Stomach (tissue), 8 donors: ENCODE measurements at regions not wholly inside any gene's neighbourhood (a gene's known extent, or its start where the extent isn't known, plus 50 kb on each side); places are given as distances from the start of the nearest gene placed in this dataset.

Experiments used
- DNase-seq, 2 donors: peaks; one replicate each; pipeline versions ENCODE4 v3.0.0 to v3.0.0-alpha.2; 2013 to 2019
- H3K27ac ChIP-seq, 5 donors: fragments of 200-600 bp in 4 of 5; sonication (generic) in 4 of 5; one replicate each; pipeline ENCODE4 v1.5.1; 2013 to 2019; ENCODE audit warnings: mild to moderate bottlenecking in 1 of 5, moderate library complexity in 1 of 5
- H3K27me3 ChIP-seq, 3 donors: fragments of 200-600 bp; sonication (generic); one replicate each; pipeline ENCODE4 v1.5.1; 2017 to 2019; ENCODE audit warnings: mixed run types in 1 of 3
- H3K36me3 ChIP-seq, 4 donors: fragments of 200-600 bp; sonication (generic); 1 replicate in 3 of 4; 2 replicates in 1 of 4; pipeline ENCODE4 v1.5.1; 2016 to 2019
- H3K4me1 ChIP-seq, 4 donors: fragments of 200-600 bp; sonication (generic); one replicate each; pipeline ENCODE4 v1.5.1; 2016 to 2019
- H3K4me3 ChIP-seq, 4 donors: fragments of 200-600 bp; sonication (generic) in 3 of 4; one replicate each; pipeline ENCODE4 v1.5.1; 2016 to 2019; ENCODE audit warnings: mild to moderate bottlenecking in 1 of 4
- H3K9me3 ChIP-seq, 4 donors: fragments of 200-600 bp; sonication (generic); one replicate each; pipeline ENCODE4 v1.5.1; 2016 to 2019
- CTCF ChIP-seq, 7 experiments: fragments of 450-650 bp in 4 of 7; fragments of 200-600 bp in 3 of 7; sonication (generic) in 3 of 7; IDR thresholded peaks; one replicate each; pipeline ENCODE4 v1.5.1; 2016 to 2019; ENCODE audit warnings: antibody characterized with exemption in 7 of 7, control low read depth in 2 of 7, mild to moderate bottlenecking in 1 of 7
- EP300 ChIP-seq: sonication (generic); formaldehyde crosslinking; IDR thresholded peaks from one replicate; pipeline ENCODE4 v1.6.1; 2017; ENCODE audit warnings: antibody characterized with exemption
- POLR2A ChIP-seq, 4 donors: fragments of 450-650 bp; IDR thresholded peaks; one replicate each; pipeline ENCODE4 v1.6.1; 2016; ENCODE audit warnings: antibody characterized with exemption in 4 of 4, control low read depth in 2 of 4, mild to moderate bottlenecking in 1 of 4, moderate library complexity in 1 of 4
- POLR2AphosphoS5 ChIP-seq, 3 donors: sonication (generic); formaldehyde crosslinking; IDR thresholded peaks; one replicate each; pipeline ENCODE4 v1.6.1; 2016; ENCODE audit warnings: antibody characterized with exemption in 3 of 3
- WGBS, 5 donors: extraction: QIAGEN DNeasy Blood & Tissue Kit in 3 of 5; methylation state at CpG; one replicate each; pipeline versions ENCODE4 v1.1.5 to v1.1.7; 2013 to 2018; 5-methylcytosine and 5-hydroxymethylcytosine counted together
- intact Hi-C: fragments of 100-400 bp; cut with DNase I; formaldehyde crosslinking; loops from one replicate; pipeline ENCODE4 v1.15.1; 2023; ENCODE audit warnings: low total_unique reads
- donor health status: healthy with polysubstance abuse.
- donor health status: Bipolar disorder and iron deficiency.
- donor health status: healthy.

- H3K4me1 ChIP-seq: no peaks in the 10 kb centered on the region
- H3K9me3 ChIP-seq: no peaks in the 10 kb centered on the region
- no peak overlapping the region for H3K27ac ChIP-seq
- no peaks in the 10 kb centered on the region for H3K27me3 ChIP-seq
- intact Hi-C loops: no loop called here
- 37 to 91% (median 61%) methylated on average over 2 of the region's 2 CpGs for WGBS, 5 donors
- TF ChIP-seq POLR2A (IDR thresholded peaks at IDR 0.05): no peak
- no peak for TF ChIP-seq POLR2AphosphoS5 (IDR thresholded peaks at IDR 0.05)
- no peak for TF ChIP-seq CTCF (IDR thresholded peaks at IDR 0.05)
- no peak for DNase-seq
- no peak overlapping the region for H3K4me3 ChIP-seq
- H3K36me3 ChIP-seq: no peaks in the 10 kb centered on the region
Observed at GRCh38 chr15:61759639-61760038, 300.6 kb downstream of the VPS13C start.

DNA sequence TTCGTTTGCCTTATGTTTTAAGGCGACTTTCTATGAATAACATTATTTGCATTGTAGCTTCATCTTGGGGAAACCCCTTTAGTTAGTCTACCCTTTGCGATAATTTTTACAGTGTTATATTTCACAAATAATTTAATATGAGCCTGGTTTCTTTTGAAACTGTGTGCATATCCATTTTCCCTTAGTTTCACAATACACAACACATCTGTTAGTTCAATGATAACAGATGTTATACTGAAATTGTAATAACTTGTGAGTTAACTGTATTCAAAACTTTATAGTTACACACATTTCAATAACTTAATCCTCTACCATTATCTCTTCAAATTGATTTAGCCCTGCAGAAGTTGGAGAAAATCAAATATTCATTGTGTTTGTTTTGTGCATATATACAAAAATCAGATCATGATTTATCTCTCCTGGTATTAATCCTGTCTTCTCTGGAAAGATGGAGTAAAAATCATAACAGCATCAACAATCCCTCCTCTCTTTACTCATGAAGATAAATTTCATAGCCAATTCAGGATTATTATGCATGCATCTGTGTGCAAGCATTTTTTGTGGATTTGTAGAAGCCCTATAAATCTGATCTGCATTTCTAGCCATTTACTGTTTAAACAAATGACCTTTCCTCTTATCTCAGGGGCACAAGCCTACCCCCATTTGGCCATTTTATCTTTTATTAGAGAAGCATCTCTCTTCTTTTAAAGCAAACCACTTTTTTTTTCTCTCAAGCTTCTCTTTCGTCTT is 304.0 kb downstream of the VPS13C start:
- no peak for DNase-seq
- intact Hi-C loops: no loop called here
- no peak overlapping the region for H3K27ac ChIP-seq
- TF ChIP-seq POLR2AphosphoS5 (IDR thresholded peaks at IDR 0.05): no peak
- no peak for TF ChIP-seq POLR2A (IDR thresholded peaks at IDR 0.05)
- no peak for TF ChIP-seq CTCF (IDR thresholded peaks at IDR 0.05)
- TF ChIP-seq EP300: no peak
- no peak overlapping the region for H3K4me3 ChIP-seq
- no peaks in the 10 kb centered on the region for H3K36me3 ChIP-seq
- no peaks in the 10 kb centered on the region for H3K9me3 ChIP-seq
- WGBS, 5 donors: 72 to 82% (median 79%) methylated on average over 4 of the region's 4 CpGs
- no peaks in the 10 kb centered on the region for H3K4me1 ChIP-seq
- no peaks in the 10 kb centered on the region for H3K27me3 ChIP-seq

DNA sequence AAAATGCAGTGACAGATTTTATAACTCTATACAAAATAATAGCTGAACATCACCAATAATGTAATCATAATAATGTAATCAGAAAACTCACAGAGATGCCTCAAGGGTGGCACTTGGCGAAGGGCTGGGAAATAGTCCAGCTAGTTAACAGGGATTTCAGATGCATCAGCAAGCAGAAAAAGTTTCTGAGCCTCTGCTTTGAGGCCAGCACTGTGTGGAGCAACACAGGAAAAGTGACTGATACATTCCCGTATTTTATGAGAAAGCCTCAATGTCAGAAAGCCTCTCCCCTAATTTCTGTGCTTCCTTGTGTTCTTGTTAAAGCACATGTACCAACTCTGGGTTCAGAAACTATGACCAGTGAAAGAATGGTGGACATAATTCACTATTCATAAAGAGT is 304.8 kb downstream of the VPS13C start:
- no peak overlapping the region for H3K27ac ChIP-seq
- WGBS, 5 donors: 71 to 81% (median 77%) methylated on average over 2 of the region's 2 CpGs
- no peaks in the 10 kb centered on the region for H3K9me3 ChIP-seq
- peaks cover 0 to 3% (median 0%) of the 10 kb centered on the region in 4 donors for H3K4me1 ChIP-seq
- no peak for DNase-seq
- H3K36me3 ChIP-seq: no peaks in the 10 kb centered on the region
- H3K4me3 ChIP-seq: no peak overlapping the region
- no peaks in the 10 kb centered on the region for H3K27me3 ChIP-seq
- intact Hi-C loops: no loop called here
- no peak for TF ChIP-seq POLR2AphosphoS5 (IDR thresholded peaks at IDR 0.05)
- TF ChIP-seq CTCF (IDR thresholded peaks at IDR 0.05): no peak
- TF ChIP-seq POLR2A (IDR thresholded peaks at IDR 0.05): no peak
- no peak for TF ChIP-seq EP300

DNA sequence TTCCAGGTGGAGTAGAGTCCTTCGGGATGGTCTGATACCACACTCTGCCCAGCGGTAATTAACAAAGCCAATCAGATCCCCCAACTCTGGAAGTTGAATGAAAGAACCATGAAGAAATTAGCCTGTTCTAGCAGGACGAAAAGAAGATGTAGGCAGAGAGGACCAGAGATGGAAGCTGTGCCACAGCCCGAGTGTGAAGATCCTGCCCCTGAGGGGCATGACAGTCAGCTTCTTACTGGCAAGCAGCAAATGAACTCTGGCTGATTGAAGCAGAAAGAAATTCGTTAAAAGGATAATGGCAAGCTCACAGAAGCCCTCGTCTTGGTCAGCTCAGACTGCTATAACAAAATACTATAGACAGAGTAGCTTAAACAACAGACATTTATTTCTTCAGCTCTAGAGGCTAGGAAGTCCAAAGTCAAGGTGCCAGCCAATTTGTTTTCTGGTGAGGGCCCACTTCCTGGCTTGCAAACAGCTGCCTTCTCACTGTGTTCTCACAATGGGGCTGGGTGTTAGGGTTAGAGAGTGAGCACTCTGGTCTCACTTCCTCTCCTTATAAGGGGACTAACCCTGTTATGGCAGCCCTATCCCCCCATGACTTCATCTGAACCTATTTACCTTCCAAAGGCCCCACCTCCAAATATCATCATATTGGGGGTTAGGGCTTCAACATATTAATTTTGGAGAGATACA is 307.1 kb downstream of the VPS13C start:
- no peaks in the 10 kb centered on the region for H3K36me3 ChIP-seq
- DNase-seq: no peak
- 85 to 92% (median 90%) methylated on average over 6 of the region's 6 CpGs for WGBS, 5 donors
- no peak overlapping the region for H3K27ac ChIP-seq
- TF ChIP-seq EP300: no peak
- TF ChIP-seq POLR2A (IDR thresholded peaks at IDR 0.05): no peak
- no peak for TF ChIP-seq POLR2AphosphoS5 (IDR thresholded peaks at IDR 0.05)
- TF ChIP-seq CTCF (IDR thresholded peaks at IDR 0.05): no peak
- H3K4me3 ChIP-seq: no peak overlapping the region
- peaks cover 0 to 3% (median 0%) of the 10 kb centered on the region in 4 donors for H3K4me1 ChIP-seq
- intact Hi-C loops: no loop called here
- H3K9me3 ChIP-seq: no peaks in the 10 kb centered on the region
- no peaks in the 10 kb centered on the region for H3K27me3 ChIP-seq
